A673 (cell line): ENCODE measurements at regions not wholly inside any gene's neighbourhood (a gene's known extent, or its start where the extent isn't known, plus 50 kb on each side); places are given as distances from the start of the nearest gene placed in this dataset.

ENCODE experiments used
- CTCF ChIP-seq: fragments of 300-800, 200-600 bp; sonication (generic); conservative IDR thresholded peaks from 2 replicates; pipeline ENCODE4 v1.5.1; 2017; ENCODE audit warnings: low read depth, mild to moderate bottlenecking, antibody characterized with exemption, low read length, moderate library complexity, mixed read lengths
- EZH2 ChIP-seq: fragments of 200-600 bp; sonication (generic); IDR thresholded peaks from 2 replicates; pipeline ENCODE4 v1.6.1; 2017; ENCODE audit warnings: borderline replicate concordance, low read depth, mild to moderate bottlenecking, mixed read lengths, antibody characterized with exemption, low read length; ENCODE audit not compliant: poor library complexity, severe bottlenecking

GRCh38 chr6:27556406-27556805, 83.5 kb upstream of the ZNF184 start:
- TF ChIP-seq CTCF (no peak), EZH2 (no peak)
